Stimulated activated CD4-positive, alpha-beta T cell treated with anti-CD3 and anti-CD28 coated beads, Interleukin-4, amount 100 ng/mL, for 48 hours (primary cell): ENCODE measurements at regions not wholly inside any gene's neighbourhood (a gene's known extent, or its start where the extent isn't known, plus 50 kb on each side); places are given as distances from the start of the nearest gene placed in this dataset.
"Not testable (repeated sequence)": the region's sequence is repeated elsewhere in the genome, so short reads cannot be mapped to it uniquely, and the experiment has no call there.

Experiments
- DNase-seq, 2 donors: peaks; one replicate each; pipeline ENCODE4 v3.0.0-alpha.2; 2020; ENCODE audit warnings: low read depth in 2 of 2

GRCh38 chr11:134845474-134846327 lies 433.7 kb upstream of the B3GAT1 start:
- no peak for DNase-seq

GRCh38 chr11:134844838-134845237 lies 432.8 kb upstream of the B3GAT1 start:
- no peak for DNase-seq

GRCh38 chr11:134843735-134844134 lies 431.7 kb upstream of the B3GAT1 start:
- DNase-seq, result no peak

GRCh38 chr11:134843020-134843419 lies 431.0 kb upstream of the B3GAT1 start:
- DNase-seq, result no peak

GRCh38 chr11:134841972-134842371 lies 429.9 kb upstream of the B3GAT1 start:
- no peak for DNase-seq

- DNase-seq, result no peak
These were observed 429.4 kb upstream of the B3GAT1 start for GRCh38 chr11:134841411-134841810.

GRCh38 chr11:134840945-134841344 lies 428.9 kb upstream of the B3GAT1 start:
- no peak for DNase-seq

- DNase-seq, result not testable (repeated sequence)
These were observed 428.1 kb upstream of the B3GAT1 start for GRCh38 chr11:134840165-134840564.

GRCh38 chr11:134838708-134839107 lies 426.7 kb upstream of the B3GAT1 start:
- no peak for DNase-seq

GRCh38 chr11:134837887-134838232 lies 425.8 kb upstream of the B3GAT1 start:
- no peak for DNase-seq

GRCh38 chr11:134837166-134837886 lies 425.3 kb upstream of the B3GAT1 start:
- DNase-seq, result no peak

GRCh38 chr11:134836561-134836960 lies 424.5 kb upstream of the B3GAT1 start:
- DNase-seq, result no peak

GRCh38 chr11:134835561-134835960 lies 423.5 kb upstream of the B3GAT1 start:
- no peak for DNase-seq

- DNase-seq, result no peak
These were observed 418.3 kb upstream of the B3GAT1 start for GRCh38 chr11:134830312-134830711.

GRCh38 chr11:134823970-134824369 lies 411.9 kb upstream of the B3GAT1 start:
- no peak for DNase-seq

GRCh38 chr11:134822897-134823296 lies 410.9 kb upstream of the B3GAT1 start:
- no peak for DNase-seq

- no peak for DNase-seq
These were observed 409.4 kb upstream of the B3GAT1 start for GRCh38 chr11:134821422-134821821.

- no peak for DNase-seq
These were observed 407.0 kb upstream of the B3GAT1 start for GRCh38 chr11:134819041-134819440.

GRCh38 chr11:134818516-134818915 lies 406.5 kb upstream of the B3GAT1 start:
- no peak for DNase-seq

- DNase-seq, result no peak
These were observed 403.4 kb upstream of the B3GAT1 start for GRCh38 chr11:134815404-134815803.

GRCh38 chr11:134807997-134808396 lies 396.0 kb upstream of the B3GAT1 start:
- no peak for DNase-seq

- no peak for DNase-seq
These were observed 390.6 kb upstream of the B3GAT1 start for GRCh38 chr11:134802598-134802997.

GRCh38 chr11:134802116-134802515 lies 390.1 kb upstream of the B3GAT1 start:
- DNase-seq, result no peak
